Colonic mucosa (tissue), 4 donors: ENCODE measurements at regions not wholly inside any gene's neighbourhood (a gene's known extent, or its start where the extent isn't known, plus 50 kb on each side); places are given as distances from the start of the nearest gene placed in this dataset.

ENCODE experiments used
- DNase-seq: peaks from one replicate; pipeline ENCODE4 v3.0.0-alpha.2; 2020
- H3K27ac ChIP-seq: fragments of 200-600 bp; one replicate; pipeline ENCODE4 v1.8.0; 2021
- H3K27me3 ChIP-seq: fragments of 200-600 bp; one replicate; pipeline ENCODE4 v1.8.0; 2021
- H3K36me3 ChIP-seq: fragments of 200-600 bp; one replicate; pipeline ENCODE4 v1.8.0; 2021
- H3K4me1 ChIP-seq: fragments of 200-600 bp; one replicate; pipeline ENCODE4 v1.8.0; 2021; ENCODE audit warnings: mild to moderate bottlenecking
- H3K4me3 ChIP-seq: fragments of 200-600 bp; one replicate; pipeline ENCODE4 v1.8.0; 2021
- H3K9ac ChIP-seq, 2 donors: one replicate each; pipeline ENCODE4 v1.7.0; 2013; ENCODE audit warnings: control low read depth in 2 of 2, low read depth in 2 of 2, low read length in 2 of 2
- H3K9me3 ChIP-seq: fragments of 200-600 bp; one replicate; pipeline ENCODE4 v1.8.0; 2021
- CTCF ChIP-seq: fragments of 200-600 bp; IDR thresholded peaks from one replicate; pipeline ENCODE4 v1.8.0; 2022; ENCODE audit warnings: antibody characterized with exemption, mild to moderate bottlenecking
- intact Hi-C: fragments of 100-400 bp; cut with DNase I; formaldehyde crosslinking; loops from one replicate; pipeline ENCODE4 v1.14.1; 2022
- donor health status: healthy.
- donor health status: DM: no; HTN: no; CAD: no.
- donor health status: DM: no; HTN: no; CAD: no.

GRCh38 chr10:123518765-123519164, 147.4 kb upstream of the GPR26 start:
- Histone ChIP-seq H3K4me1 (no peaks in the 10 kb centered on the region), H3K36me3 (no peaks in the 10 kb centered on the region), H3K27ac (no peak overlapping the region), H3K9ac (no peak overlapping the region), H3K4me3 (no peak overlapping the region), H3K27me3 (no peaks in the 10 kb centered on the region), H3K9me3 (no peaks in the 10 kb centered on the region)
- TF ChIP-seq CTCF, result no peak
- DNase-seq, result peak; percentile 1
- intact Hi-C loops, result no loop called here

GRCh38 chr10:123519861-123520260, 146.3 kb upstream of the GPR26 start:
- Histone ChIP-seq H3K4me1 (no peaks in the 10 kb centered on the region), H3K4me3 (no peak overlapping the region), H3K27ac (no peak overlapping the region), H3K9ac (no peak overlapping the region), H3K9me3 (no peaks in the 10 kb centered on the region), H3K36me3 (no peaks in the 10 kb centered on the region), H3K27me3 (no peaks in the 10 kb centered on the region)
- intact Hi-C loops, result no loop called here
- DNase-seq, result peak; percentile 8
- TF ChIP-seq CTCF, result no peak

- Histone ChIP-seq H3K9me3 (no peaks in the 10 kb centered on the region), H3K36me3 (no peaks in the 10 kb centered on the region), H3K4me1 (no peaks in the 10 kb centered on the region), H3K9ac (no peak overlapping the region), H3K27ac (no peak overlapping the region), H3K4me3 (no peak overlapping the region), H3K27me3 (no peaks in the 10 kb centered on the region)
- peak; percentile 9 for DNase-seq
- TF ChIP-seq CTCF, result no peak
- intact Hi-C loops, result no loop called here
Observed at GRCh38 chr10:123521076-123521475, 145.1 kb upstream of the GPR26 start.

- H3K9ac ChIP-seq, result no peak overlapping the region
- intact Hi-C loops, result no loop called here
- no peaks in the 10 kb centered on the region for H3K36me3 ChIP-seq
- no peak for DNase-seq
- TF ChIP-seq CTCF, result no peak
- no peak overlapping the region for H3K27ac ChIP-seq
- H3K4me1 ChIP-seq, result no peaks in the 10 kb centered on the region
- no peaks in the 10 kb centered on the region for H3K9me3 ChIP-seq
- no peak overlapping the region for H3K4me3 ChIP-seq
- no peaks in the 10 kb centered on the region for H3K27me3 ChIP-seq
Observed at GRCh38 chr10:123521556-123521955, 144.6 kb upstream of the GPR26 start.

GRCh38 chr10:123522702-123523312, 143.3 kb upstream of the GPR26 start:
- no peak for TF ChIP-seq CTCF
- Histone ChIP-seq H3K27me3 (no peaks in the 10 kb centered on the region), H3K27ac (no peak overlapping the region), H3K4me1 (no peaks in the 10 kb centered on the region), H3K4me3 (no peak overlapping the region), H3K9me3 (no peaks in the 10 kb centered on the region), H3K9ac (no peak overlapping the region), H3K36me3 (no peaks in the 10 kb centered on the region)
- intact Hi-C loops, result no loop called here
- no peak for DNase-seq
